SU-DHL-6 (cell line): ENCODE measurements at regions not wholly inside any gene's neighbourhood (a gene's known extent, or its start where the extent isn't known, plus 50 kb on each side); places are given as distances from the start of the nearest gene placed in this dataset.

Experiments used
- EZH2phosphoT487 ChIP-seq: fragments of 200-600 bp; sonication (generic), shearing (Covaris generic); conservative IDR thresholded peaks from 2 replicates; pipeline ENCODE4 v1.6.1; 2018; ENCODE audit warnings: mild to moderate bottlenecking, antibody characterized with exemption, low read length, moderate library complexity, mixed read lengths
- TF ChIP-seq, protein P1 (sequence below): fragments of 200-600 bp; sonication (generic); IDR thresholded peaks from one replicate; pipeline ENCODE4 v1.5.1; 2017; ENCODE audit warnings: antibody characterized with exemption, mild to moderate bottlenecking, low read length, moderate library complexity; ENCODE audit not compliant: insufficient read depth, poor library complexity, severe bottlenecking

DNA sequence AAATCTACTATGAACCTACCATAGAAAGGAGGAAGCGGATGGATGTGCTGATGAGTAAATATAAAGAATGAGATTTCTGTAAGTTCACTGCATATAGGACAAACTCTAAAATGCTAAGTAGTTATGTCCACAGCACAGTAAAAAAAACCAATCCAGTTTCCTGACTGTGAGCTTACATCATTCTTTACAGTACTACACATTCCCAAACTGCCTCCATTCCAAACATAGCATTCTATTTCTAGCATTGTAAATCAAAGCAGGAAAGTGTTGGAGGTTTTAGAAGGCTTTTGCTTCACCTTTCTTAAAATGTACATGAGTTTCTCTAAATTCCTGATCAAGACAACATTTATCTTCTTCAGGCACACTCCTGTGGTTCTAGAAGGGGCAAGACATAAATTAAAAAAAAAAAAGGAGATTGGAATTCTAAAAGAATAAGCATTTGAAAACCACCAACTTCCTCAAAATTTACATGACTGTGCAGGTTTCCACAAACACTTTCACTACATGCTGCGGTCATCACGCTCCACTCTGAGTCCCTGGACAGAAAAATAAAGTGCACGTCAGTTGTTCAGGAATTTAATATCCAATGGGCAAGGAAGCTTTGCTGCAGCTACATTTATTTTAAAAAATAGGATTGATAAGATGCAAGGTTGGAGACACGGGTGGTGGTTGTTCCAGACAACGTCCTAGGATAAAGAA is 297.6 kb upstream of the STS start:
- TF ChIP-seq EZH2phosphoT487, result no peak
- TF ChIP-seq, protein P1, sequence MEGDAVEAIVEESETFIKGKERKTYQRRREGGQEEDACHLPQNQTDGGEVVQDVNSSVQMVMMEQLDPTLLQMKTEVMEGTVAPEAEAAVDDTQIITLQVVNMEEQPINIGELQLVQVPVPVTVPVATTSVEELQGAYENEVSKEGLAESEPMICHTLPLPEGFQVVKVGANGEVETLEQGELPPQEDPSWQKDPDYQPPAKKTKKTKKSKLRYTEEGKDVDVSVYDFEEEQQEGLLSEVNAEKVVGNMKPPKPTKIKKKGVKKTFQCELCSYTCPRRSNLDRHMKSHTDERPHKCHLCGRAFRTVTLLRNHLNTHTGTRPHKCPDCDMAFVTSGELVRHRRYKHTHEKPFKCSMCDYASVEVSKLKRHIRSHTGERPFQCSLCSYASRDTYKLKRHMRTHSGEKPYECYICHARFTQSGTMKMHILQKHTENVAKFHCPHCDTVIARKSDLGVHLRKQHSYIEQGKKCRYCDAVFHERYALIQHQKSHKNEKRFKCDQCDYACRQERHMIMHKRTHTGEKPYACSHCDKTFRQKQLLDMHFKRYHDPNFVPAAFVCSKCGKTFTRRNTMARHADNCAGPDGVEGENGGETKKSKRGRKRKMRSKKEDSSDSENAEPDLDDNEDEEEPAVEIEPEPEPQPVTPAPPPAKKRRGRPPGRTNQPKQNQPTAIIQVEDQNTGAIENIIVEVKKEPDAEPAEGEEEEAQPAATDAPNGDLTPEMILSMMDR, result no peak
